HUDEP-2 (cell line): ENCODE measurements at regions not wholly inside any gene's neighbourhood (a gene's known extent, or its start where the extent isn't known, plus 50 kb on each side); places are given as distances from the start of the nearest gene placed in this dataset.
"Not testable (repeated sequence)": the region's sequence is repeated elsewhere in the genome, so short reads cannot be mapped to it uniquely, and the experiment has no call there.

Experiments used
- DNase-seq, 76 experiments: peaks; one replicate each; lab custom pipeline; 2025; ENCODE audit not compliant: unreplicated experiment in 76 of 76; lab: John Stamatoyannopoulos, UW

DNA sequence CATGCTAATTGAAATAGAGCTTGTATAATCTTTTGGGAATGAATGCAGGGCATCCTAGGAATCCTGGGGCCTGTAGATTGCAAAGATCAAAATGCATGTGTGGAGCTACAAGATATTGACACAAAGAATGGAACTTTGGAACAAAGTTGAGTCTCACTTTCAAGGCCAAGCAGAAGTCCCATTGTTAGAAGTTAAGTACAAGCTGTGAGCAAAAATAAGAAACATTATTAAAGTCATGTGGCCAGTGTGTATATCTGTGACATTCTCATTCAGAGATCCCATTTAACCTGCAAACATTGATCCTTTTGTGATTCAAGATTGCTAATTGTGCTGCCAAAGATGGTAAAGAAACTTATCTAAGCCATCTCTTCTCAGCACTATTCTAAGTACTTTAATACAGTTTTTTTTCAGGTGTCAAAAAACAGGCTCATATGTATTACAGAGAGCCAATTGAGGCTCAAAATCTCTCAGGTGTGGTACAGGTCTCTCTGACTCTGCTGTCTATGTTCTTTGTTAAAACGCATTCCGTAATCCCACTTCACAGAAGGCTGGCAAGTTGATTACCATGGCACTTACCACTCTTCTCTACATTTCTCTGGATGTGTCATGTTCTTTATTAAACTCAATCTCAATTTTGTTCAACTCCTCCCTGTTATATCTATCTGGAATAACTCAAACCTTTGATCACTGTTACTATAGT is 704.4 kb upstream of the NEGR1 start:
- DNase-seq: no peak

DNA sequence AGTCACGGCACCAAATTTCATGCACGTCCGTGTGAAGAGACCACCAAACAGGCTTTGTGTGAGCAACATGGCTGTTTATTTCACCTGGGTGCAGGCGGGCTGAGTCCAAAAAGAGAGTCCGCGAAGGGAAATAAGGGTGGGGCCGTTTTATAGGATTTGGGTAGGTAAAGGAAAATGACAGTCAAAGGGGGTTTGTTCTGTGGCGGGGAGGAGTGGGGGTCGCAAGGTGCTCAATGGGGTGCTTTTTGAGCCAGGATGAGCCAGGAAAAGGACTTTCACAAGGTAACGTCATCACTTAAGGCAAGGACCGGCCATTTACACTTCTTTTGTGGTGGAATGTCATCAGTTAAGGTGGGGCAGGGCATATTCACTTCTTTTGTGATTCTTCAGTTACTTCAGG is 702.7 kb upstream of the NEGR1 start:
- not testable (repeated sequence) for DNase-seq

DNA sequence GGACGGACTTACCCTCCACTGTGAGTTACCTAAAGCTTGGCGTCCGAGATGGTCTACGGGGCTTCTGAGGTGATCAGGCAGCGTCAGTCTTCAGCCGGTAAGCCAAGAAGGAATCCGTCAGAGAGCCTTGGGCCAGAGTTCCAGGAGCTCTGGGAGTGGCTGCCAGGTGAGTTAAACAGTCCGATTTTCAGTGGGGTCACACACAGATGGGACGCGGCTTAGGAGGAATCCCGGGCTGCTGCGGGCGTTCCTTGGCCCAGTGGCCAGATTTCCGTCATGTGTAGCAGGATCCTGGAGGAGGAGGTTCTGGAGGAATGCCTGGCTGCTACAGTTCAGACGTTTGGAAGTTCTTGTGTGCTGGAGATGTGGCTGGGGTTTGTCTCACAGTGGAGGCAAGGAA is 700.7 kb upstream of the NEGR1 start:
- not testable (repeated sequence) for DNase-seq

DNA sequence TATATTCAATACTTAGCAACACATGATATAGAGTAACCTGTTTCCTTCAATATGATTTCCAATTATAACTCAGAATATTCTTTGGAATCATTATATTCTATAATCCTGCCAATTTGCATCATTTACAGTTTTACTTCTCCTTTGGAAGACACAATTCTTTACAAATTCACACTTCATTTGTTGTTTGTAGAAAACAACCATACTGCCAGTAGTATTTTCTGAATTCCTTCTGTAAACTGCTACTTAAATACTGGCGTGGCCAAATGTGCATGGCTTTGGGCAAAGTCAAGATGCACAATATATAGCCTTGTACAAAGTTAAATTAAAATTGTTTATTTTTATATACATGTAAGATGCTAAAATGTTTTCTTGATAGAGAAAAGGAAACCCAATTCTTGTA is 687.1 kb upstream of the NEGR1 start:
- no peak for DNase-seq

DNA sequence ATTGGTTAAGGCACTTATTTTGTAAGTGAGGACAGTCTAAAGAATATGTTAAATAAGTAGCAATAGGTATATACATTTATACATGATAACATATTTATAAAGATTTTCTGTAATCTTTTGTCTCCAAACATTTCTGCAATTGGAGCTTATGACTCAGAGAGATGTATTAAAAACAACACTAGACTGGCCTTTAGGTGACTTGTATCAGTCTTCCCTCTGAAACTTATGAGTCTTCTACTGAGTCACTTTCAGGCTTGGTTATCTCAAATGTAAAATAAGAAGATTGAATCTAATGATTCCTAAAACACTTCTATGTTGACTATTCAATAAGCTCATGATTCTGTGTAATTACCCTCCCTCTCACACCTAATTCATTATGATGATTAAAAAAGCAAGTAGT is 672.6 kb upstream of the NEGR1 start:
- DNase-seq: no peak

DNA sequence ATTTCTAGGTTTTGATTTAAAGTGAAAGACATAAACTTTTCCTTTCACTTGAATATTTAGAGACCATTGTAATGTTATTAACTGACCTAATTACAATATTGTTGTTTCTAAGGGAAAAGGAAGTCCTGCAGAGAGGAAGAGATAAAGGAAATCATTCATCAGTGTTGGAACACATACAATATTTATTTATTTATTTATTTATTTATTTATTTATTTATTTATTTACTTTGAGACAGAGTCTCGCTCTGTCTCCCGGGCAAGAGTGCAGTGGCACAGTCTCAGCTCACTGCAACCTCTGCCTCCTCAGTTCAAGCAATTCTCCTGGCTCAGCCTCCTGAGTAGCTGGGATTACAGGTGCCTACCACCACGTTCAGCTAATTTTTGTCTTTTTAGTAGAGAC is 668.6 kb upstream of the NEGR1 start:
- DNase-seq: not testable (repeated sequence)

DNA sequence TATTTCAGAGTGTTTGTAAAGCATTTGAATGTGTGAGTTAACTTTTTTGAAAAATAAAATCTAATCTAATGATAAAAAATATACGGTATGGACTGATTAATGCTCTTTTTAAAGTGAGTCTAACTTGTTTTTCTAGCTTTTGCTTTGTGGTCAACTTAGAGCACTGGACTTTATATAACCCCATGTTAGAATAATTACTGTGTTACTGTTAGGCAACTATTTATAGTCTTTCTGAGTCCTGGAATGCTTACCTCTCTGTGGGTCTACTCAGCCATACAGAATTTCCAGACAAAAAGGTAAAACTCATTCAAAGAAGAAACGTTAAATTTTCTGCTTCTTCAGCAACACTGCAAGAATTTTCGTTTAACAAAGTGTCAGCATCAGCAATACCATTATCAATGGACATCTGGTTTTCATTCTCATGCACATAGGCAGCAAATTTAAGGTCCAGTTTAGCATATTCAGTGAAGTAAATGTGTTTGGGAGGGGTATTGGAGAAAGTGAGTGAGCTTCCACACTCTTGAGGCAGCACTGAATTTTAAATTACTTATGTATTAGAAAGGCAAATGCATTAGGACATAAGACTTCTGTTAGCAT is 664.7 kb upstream of the NEGR1 start:
- DNase-seq: no peak

DNA sequence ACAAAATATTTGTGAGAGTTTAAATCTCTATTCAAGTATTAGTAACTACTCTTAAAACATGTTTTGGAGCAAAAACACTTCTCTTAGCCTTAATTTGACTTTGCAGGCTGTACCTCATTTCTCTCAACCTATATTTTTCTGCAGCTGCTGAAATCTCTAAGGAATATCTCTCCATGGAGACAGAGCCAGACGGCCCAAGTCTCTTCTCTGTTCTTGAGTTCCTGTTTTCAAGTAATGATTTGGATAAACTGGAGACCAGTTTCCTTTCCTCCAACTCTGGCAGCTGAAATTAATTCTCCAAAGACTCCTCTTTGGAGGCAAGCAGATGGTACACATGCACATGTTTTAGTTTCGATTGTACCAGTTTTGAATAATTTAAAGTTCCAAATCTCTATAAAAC is 659.7 kb upstream of the NEGR1 start:
- DNase-seq: no peak

DNA sequence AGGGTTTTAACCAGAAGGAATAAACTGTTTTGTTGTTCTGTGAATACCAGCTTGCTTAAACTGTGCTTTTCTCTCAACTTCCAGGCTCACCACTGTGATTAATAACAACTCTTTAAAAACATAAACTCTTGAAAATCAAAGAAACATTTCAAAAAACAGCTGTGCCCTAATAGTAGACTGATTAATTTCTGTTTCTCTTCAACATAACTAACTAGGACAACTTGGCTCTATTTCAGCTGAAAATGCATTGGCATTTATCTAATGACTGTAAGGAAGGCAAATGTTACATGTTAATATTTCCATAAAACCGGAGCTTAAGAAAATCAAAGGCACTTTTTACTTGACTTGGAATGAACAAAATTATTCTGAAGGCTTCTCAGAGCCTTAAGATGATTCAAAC is 656.1 kb upstream of the NEGR1 start:
- no peak for DNase-seq

DNA sequence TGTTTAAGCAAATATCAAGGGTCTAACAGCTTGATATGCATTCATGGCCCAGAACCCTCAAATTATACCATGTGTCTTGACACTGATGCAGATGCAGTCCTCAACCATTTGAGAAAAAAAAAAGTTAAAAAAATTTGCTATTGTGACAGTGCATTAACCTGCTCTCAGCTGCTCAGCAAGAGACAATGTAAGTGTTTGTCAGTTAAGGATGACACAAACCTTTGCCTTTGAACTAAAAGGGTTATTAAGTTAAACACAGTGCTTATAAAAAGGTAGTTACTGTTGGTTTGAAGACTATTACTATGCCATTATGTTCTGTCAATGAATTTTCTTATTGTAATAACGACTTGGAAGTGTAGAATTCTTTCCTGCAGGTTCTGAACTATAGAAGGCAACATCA is 655.6 kb upstream of the NEGR1 start:
- DNase-seq: no peak

DNA sequence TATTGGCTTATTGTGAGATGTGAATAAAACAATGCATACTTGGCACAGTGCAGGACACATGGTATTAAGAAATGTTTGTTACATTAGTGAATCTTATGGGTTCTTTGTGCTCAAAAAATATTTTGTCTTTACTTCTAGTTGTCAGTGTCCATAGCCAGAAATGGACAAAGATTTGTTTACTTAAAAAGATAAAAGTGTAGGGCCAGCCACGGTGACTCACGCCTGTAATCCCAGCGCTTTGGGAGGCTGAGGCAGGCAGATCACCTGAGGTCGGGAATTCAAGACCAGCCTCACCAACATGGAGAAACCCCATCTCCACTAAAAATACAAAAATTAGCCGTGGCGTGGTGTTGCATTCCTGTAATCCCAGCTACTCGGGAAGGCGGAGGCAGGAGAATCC is 654.6 kb upstream of the NEGR1 start:
- DNase-seq: no peak

DNA sequence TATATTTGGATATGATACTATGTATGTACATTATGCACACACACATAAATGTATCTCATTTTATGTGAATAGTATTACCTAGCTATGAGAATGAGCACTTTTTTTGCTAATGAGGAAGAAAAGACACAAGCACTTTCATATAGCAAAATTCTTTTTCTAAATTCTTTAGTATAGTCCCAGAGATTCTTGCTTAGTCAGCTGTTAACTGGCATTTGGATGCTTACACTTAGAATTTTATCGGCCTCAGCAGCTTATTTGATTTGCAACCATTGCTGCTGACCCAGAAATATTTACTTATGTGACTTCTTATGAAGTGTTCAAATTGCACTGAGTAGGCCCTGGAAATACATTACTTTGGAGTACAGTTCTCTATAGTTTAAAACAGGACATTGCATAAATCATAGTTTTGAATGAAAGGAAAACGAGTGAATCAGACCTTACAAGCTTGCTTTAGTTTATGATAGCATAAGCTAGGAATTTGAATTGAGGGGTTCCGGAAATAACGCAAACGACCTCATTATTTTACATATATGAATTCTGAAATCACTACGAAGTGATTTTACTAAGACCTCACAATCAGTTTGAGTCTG is 653.9 kb upstream of the NEGR1 start:
- DNase-seq: no peak

DNA sequence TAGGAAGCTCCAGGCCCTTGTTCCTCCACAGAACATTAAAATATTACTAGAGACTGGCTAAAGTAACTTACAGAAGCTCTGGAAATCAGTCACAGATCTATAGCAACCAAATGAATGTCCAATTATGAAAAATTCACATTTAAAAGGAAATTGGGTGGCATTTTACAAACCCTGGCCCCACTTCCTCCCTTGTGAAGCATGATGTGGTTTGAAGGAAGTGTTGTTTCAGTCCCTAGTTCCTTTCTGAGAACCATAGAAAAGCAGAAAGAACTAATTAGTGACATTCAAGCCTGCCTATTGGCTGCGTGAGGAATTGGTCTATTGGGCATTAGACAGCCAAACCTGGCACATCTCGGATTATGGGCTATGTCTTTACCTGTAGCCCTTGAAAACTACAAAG is 649.7 kb upstream of the NEGR1 start:
- DNase-seq: no peak

DNA sequence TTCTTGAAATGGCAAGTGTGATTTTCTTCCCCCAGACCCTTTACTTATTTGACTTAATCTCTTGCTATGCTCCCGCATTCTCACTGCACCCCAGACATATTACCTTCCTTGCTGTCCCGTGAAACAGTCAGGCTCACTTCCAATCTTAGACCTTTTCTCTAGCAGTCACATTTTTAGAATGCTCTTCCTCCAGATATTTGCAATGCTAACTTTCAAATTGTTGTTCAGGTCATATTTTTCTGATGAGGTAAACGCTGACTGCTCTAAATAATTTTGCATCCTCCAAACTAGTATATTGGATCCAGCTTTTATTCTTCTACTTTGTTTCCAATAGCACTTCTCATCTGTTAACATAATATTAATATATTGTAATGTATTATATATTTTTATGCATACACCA is 648.2 kb upstream of the NEGR1 start:
- DNase-seq: no peak

DNA sequence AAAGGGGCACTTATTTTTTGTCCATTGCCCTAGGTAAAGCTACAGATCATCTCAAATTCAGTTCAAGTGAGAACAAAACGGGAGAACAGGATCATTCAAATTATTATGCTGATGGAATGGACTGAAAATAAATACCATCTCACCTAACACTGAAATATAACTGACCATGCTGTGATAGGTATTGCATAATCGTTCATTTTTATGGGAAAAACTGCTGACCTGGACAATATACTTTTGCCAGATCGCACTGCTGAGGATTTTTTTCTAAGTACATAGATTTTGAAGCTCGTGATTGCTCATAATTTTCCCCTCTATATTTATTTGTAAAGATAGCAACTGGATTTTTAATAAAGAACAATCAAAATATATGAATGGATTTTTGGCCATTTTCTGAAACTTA is 636.6 kb upstream of the NEGR1 start:
- no peak for DNase-seq

DNA sequence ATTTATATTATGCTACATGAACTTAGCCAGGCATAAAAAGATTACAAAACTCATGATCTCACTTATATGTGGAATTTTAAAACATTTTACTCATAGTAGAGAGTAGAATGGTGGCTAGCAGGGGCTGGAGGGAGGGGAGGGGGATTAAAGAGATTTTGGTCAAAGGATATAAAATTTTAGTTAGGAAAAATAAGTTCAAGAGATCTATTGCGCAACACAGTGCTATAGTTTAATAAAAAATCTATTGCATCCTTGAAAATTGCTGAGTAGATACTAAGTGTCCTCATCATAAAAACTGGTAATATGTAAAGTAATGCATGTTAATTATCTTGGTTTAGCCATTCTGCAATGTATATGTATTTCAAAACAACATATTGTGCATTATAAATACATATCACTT is 635.6 kb upstream of the NEGR1 start:
- DNase-seq: no peak

DNA sequence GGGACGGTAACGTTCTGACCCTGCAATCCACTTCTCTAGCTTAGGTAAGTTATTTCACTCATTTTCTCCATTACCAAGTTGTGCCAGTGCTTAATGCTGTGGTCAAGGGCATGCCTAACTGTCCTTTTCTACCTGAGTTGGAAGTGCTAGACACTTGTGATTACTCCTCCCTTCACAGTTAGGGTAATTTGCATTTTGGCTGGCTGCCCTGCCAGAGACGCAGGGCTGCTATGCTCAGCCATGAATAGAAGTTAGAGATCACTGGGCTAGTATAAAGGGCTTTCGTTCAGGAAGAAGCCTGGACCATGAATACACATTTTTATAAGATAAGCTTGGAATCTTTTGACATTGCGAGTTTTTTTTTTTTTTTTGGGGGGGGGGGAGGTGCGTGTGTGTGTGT is 633.2 kb upstream of the NEGR1 start:
- no peak for DNase-seq

DNA sequence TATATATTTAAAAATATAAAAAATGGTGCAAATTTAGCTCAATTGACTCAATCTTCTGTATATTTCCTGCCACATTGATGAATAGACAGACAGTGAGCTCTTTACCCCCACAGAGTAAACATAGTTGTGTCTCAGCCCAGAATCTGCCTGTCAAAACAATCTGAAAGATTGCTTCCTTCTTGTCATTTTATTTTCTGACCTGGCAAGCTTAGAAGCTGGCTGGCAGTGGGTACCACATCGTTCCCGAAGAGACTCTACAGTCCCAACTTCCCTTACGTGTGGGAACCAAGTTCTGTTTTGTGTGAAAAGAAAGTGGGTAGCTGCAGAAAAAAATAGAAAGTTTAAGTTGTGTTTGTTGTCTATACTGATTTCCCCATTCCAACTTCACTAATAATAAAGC is 629.3 kb upstream of the NEGR1 start:
- no peak for DNase-seq

DNA sequence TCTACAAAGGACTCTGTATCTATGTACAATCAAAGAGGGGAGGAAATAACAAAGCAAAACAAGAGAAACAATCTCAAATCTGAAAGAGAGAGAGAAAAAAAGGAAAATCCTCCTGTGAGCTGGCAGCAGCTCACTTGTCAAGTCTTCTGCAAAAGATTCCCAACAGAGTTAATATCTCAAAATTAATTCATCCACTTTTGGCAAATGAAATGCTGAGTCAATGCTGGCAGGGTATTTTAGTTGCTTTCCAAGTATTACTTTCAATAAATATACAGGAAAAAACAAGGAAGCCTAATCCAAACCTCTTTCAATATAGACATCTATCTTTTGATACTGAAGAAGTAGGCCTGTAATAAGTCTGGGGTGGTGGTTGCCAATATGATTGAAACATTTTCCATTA is 613.9 kb upstream of the NEGR1 start:
- DNase-seq: no peak

DNA sequence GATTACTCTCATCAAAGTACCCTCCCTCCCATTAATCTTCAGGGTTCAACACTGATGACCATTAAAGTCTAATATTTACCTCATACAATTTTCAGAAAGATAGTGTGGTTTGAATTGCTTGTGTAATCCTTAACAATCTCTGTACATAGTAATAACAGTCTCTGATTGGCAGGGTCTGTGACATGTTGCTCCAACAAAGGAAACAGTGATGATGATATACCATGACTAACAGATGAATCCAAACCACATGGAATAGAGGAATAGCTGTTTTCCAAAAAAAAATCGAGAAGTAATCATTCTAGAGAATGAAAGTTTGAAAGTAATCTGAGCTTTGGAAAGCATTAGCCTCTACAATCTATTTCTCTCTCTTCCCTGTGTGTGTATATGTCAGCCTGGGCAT is 610.1 kb upstream of the NEGR1 start:
- no peak for DNase-seq

DNA sequence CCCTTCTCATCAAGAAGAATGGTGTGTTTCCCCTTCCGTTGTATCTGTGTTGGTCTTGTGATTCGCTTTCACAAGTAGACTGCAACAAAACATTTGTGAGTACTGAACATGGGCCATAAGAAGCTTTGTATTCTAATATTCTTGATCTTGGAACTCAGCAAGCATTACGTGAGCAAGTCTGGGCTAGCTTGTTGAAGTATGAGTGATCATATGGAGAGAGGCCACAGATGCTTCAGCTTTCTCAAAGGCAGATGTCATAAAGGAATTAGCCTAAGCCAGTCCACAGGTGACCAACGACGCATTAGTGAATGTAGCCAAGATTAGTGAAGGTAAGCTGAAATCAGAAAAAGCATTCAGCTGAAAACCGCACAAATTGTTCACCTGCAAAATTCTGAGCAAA is 609.6 kb upstream of the NEGR1 start:
- no peak for DNase-seq

DNA sequence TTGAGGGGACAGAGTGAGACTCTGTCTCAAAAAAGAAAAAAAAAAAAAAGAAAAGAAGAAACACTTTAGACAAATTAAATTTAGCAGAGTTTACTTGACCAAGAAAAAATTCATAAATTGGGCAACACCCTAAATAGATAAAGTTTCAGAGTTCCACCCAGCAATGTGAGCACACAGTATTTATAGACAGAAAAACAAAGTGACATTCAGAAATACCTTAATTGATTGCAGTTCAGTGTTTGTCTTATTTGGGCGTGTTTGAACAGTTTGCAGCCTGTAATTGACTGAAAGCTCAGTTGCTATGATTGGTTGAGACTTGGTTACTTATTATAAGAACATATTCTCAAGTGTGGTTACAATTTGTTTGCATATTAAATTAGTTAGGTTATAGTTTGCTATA is 603.5 kb upstream of the NEGR1 start:
- no peak for DNase-seq

DNA sequence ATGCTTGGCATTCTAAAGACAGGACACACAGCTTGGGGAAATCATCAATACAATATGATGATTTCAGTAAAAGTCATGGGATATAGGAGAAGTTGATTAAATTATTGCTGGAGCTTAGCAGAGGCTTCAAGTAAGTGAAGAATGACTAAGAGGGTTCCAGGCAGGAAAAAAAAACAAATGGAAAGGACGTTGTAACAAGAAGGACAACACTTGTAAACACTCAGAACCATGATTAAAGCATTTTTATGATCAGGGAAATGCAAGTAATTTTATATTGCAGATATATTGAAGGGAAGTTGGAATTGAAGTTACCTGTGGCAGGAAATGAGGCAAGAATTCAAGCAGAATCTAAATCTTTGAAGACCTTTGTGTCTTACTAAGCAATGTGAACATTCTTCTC is 602.7 kb upstream of the NEGR1 start:
- DNase-seq: no peak
